OCI-LY3 (cell line): ENCODE measurements at regions not wholly inside any gene's neighbourhood (a gene's known extent, or its start where the extent isn't known, plus 50 kb on each side); places are given as distances from the start of the nearest gene placed in this dataset.

Experiments
- H2AFZ ChIP-seq: fragments of 200-600, 300-600 bp; shearing (Covaris generic); 2 replicates; pipeline ENCODE4 v1.6.0; 2014; ENCODE audit warnings: antibody characterized with exemption, low read depth, low read length
- H3K27ac ChIP-seq: fragments of 200-600, 300-600 bp; sonication (generic); 2 replicates; pipeline ENCODE4 v1.5.1; 2014; ENCODE audit warnings: mild to moderate bottlenecking, low read length, moderate library complexity, mixed read lengths
- H3K27me3 ChIP-seq: fragments of 200-600, 300-600 bp; sonication (generic); 2 replicates; pipeline ENCODE4 v1.6.1; 2014; ENCODE audit warnings: low read depth, low read length, mixed read lengths
- H3K36me3 ChIP-seq: fragments of 200-600, 300-600 bp; sonication (generic); replicated peaks from 2 replicates; pipeline ENCODE3; 2014; ENCODE audit warnings: low read depth, low read length, mixed read lengths
- H3K4me1 ChIP-seq: fragments of 300-600, 200-600 bp; sonication (generic); 2 replicates; pipeline ENCODE4 v1.6.1; 2014; ENCODE audit warnings: low read length, mixed read lengths
- H3K4me2 ChIP-seq: fragments of 200-600, 300-600 bp; sonication (generic); 2 replicates; pipeline ENCODE4 v1.6.1; 2014; ENCODE audit warnings: low read length, mixed read lengths
- H3K4me3 ChIP-seq: fragments of 300-600, 200-600 bp; sonication (generic); 2 replicates; pipeline ENCODE4 v1.5.1; 2014; ENCODE audit warnings: antibody characterized with exemption, mild to moderate bottlenecking, low read length, moderate library complexity
- H3K79me2 ChIP-seq: fragments of 300-600, 200-600 bp; shearing (Covaris generic); 2 replicates; pipeline ENCODE4 v1.6.1; 2014; ENCODE audit warnings: mild to moderate bottlenecking, low read length, mixed read lengths
- H3K9ac ChIP-seq: fragments of 300-600, 200-600 bp; shearing (Covaris generic); 2 replicates; pipeline ENCODE4 v1.6.0; 2014; ENCODE audit warnings: mild to moderate bottlenecking, low read length, moderate library complexity
- H3K9me3 ChIP-seq: fragments of 200-600, 300-600 bp; shearing (Covaris generic); 2 replicates; pipeline ENCODE4 v1.6.1; 2014; ENCODE audit warnings: low read length, mixed read lengths; ENCODE audit not compliant: insufficient read depth
- H4K20me1 ChIP-seq: fragments of 200-600, 300-600 bp; sonication (generic); 2 replicates; pipeline ENCODE4 v1.6.1; 2016; ENCODE audit warnings: low read length, mixed read lengths; ENCODE audit not compliant: insufficient read depth
- EZH2phosphoT487 ChIP-seq: fragments of 200-600 bp; shearing (Covaris generic); IDR thresholded peaks from 2 replicates; pipeline ENCODE4 v1.6.1; 2018; ENCODE audit warnings: antibody characterized with exemption, mixed run types, low read depth
- TF ChIP-seq, protein P1 (sequence below): fragments of 200-600, 300-600 bp; sonication (generic); IDR thresholded peaks from 2 replicates; pipeline ENCODE4 v1.5.1; 2014; ENCODE audit warnings: antibody characterized with exemption, low read length, low read depth

DNA sequence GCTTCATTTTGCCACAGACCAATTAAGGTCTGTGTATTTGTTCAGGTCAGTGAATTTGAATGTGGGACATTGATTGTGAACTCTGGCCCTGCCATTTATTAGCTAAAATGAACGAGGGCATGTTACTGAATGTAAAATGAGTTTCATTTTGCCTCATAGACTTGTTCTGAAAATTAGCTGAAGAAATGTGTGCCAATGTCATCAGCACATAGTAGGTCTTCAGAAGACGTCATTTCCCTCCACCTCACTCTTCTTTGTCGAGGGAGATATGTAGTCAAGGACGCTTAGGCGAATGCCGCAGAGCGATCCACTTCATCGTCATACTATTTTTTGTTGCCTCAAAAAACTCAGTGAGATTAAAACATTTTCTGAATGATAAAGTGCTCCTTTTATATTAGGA, 291.7 kb downstream of the SMOC2 start:
- H3K4me2 ChIP-seq, result no peak overlapping the region
- H3K36me3 ChIP-seq, result no peaks in the 10 kb centered on the region
- H3K4me1 ChIP-seq, result no peaks in the 10 kb centered on the region
- no peak overlapping the region for H3K27ac ChIP-seq
- H3K9ac ChIP-seq, result no peak overlapping the region
- no peak overlapping the region for H2AFZ ChIP-seq
- TF ChIP-seq EZH2phosphoT487, result no peak
- H3K4me3 ChIP-seq, result no peak overlapping the region
- H3K9me3 ChIP-seq, result no peaks in the 10 kb centered on the region
- H3K27me3 ChIP-seq, result no peaks in the 10 kb centered on the region
- no peaks in the 10 kb centered on the region for H4K20me1 ChIP-seq
- H3K79me2 ChIP-seq, result no peaks in the 10 kb centered on the region

DNA sequence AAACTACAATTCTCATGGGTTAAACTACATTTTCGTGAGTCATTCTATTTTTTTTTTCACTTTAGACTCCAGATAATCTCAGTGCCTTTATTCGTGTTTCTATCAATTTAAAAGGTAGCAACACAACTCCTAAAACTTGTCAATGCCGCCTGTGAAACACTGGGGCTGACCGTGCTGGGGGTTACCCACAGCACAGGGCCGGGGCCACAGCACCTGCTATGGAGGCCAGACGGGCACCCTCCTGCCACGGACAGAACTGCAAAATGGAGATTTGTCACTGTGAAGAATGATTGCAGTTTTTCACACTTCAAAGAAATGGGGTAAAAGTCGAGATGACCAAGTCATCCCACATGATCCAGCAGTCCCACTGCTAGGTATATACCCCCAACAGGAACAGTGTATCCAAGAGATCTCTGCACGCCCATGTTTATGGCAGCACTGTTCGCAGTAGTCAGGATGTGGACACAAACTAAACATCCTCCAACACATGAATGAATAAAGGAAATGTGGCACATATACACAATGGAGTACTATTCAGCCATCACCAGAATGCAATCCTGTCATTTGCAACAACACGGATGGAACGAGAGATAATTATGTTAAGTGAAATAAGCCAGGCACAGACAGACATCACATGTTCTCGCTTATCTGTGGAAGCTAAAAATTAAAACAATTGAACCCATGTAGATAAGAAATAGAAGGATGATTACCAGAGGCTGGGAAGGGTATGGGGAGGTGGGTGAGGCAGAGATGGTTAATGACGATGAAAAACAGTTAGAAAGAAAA, 290.1 kb downstream of the SMOC2 start:
- no peaks in the 10 kb centered on the region for H3K27me3 ChIP-seq
- no peak for TF ChIP-seq EZH2phosphoT487
- TF ChIP-seq, protein P1, sequence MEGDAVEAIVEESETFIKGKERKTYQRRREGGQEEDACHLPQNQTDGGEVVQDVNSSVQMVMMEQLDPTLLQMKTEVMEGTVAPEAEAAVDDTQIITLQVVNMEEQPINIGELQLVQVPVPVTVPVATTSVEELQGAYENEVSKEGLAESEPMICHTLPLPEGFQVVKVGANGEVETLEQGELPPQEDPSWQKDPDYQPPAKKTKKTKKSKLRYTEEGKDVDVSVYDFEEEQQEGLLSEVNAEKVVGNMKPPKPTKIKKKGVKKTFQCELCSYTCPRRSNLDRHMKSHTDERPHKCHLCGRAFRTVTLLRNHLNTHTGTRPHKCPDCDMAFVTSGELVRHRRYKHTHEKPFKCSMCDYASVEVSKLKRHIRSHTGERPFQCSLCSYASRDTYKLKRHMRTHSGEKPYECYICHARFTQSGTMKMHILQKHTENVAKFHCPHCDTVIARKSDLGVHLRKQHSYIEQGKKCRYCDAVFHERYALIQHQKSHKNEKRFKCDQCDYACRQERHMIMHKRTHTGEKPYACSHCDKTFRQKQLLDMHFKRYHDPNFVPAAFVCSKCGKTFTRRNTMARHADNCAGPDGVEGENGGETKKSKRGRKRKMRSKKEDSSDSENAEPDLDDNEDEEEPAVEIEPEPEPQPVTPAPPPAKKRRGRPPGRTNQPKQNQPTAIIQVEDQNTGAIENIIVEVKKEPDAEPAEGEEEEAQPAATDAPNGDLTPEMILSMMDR, result no peak
- no peak overlapping the region for H2AFZ ChIP-seq

DNA sequence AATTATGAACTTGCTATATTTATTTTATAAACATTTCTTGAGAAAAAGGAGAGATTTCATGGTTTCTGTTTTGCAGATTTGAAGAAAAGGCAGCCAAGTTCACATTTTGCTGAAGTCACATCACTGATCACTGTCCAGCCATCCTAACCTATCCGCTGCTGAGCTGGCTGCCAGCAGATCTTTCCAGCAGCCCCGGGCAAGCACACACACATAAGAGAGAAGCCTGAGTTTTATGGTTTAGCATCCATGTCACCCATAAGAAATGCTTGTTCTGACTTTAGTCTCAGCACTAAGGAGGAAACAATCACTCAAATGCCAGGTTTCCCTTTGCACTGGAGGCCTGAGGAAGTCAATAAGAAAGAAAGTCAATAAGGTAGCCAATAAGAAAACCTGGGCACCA, 287.1 kb downstream of the SMOC2 start:
- Histone ChIP-seq H3K79me2 (no peaks in the 10 kb centered on the region), H3K27ac (no peak overlapping the region), H2AFZ (no peak overlapping the region), H3K9me3 (no peaks in the 10 kb centered on the region), H3K4me3 (no peak overlapping the region), H3K36me3 (no peaks in the 10 kb centered on the region), H4K20me1 (no peaks in the 10 kb centered on the region), H3K4me2 (no peak overlapping the region), H3K9ac (no peak overlapping the region), H3K27me3 (no peaks in the 10 kb centered on the region), H3K4me1 (no peaks in the 10 kb centered on the region)
- no peak for TF ChIP-seq EZH2phosphoT487
- TF ChIP-seq, protein P1, result no peak

More for the DNA sequence above, 290.1 kb downstream of the SMOC2 start:
- H3K9ac ChIP-seq, result no peak overlapping the region
- no peak overlapping the region for H3K4me2 ChIP-seq
- H3K4me3 ChIP-seq, result no peak overlapping the region
- H4K20me1 ChIP-seq, result no peaks in the 10 kb centered on the region
- no peaks in the 10 kb centered on the region for H3K9me3 ChIP-seq
- no peaks in the 10 kb centered on the region for H3K36me3 ChIP-seq
- H3K4me1 ChIP-seq, result no peaks in the 10 kb centered on the region
- H3K79me2 ChIP-seq, result no peaks in the 10 kb centered on the region
- H3K27ac ChIP-seq, result no peak overlapping the region

DNA sequence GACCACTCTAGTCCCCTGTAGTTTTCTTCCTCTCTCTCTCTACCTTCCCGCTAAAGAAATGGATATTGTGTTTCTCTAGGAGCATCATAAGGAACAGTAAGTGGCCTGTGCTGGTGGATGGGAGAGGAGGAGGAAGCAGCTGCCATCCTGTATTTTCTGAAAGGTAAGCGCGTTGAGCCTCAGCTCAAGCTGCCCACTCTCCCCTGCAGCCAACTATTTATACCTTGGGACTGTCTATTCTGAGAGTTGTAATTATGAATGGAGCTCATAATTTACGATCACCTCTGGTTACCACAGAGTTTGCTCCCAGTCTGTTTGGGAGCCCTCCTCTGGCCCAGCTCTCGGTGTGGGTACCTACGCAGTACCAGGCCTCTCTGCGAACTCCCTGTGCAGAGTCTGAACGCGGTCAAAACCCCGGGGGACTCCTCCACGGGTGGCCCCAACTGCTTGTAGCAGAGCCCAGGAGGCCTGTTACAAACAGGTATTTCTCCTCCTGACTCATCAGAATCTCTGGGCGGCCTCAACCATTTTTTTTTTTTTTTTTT, 285.4 kb downstream of the SMOC2 start:
- H3K4me1 ChIP-seq, result no peaks in the 10 kb centered on the region
- H3K36me3 ChIP-seq, result no peaks in the 10 kb centered on the region
- H3K27me3 ChIP-seq, result no peaks in the 10 kb centered on the region
- H3K4me2 ChIP-seq, result no peak overlapping the region
- no peak overlapping the region for H3K27ac ChIP-seq
- H3K9me3 ChIP-seq, result no peaks in the 10 kb centered on the region
- no peak overlapping the region for H3K4me3 ChIP-seq
- H4K20me1 ChIP-seq, result no peaks in the 10 kb centered on the region
- no peaks in the 10 kb centered on the region for H3K79me2 ChIP-seq
- no peak for TF ChIP-seq EZH2phosphoT487
- TF ChIP-seq, protein P1, result no peak
- no peak overlapping the region for H2AFZ ChIP-seq
- H3K9ac ChIP-seq, result no peak overlapping the region
